Esophagus squamous epithelium (tissue), 5 donors: ENCODE measurements at regions not wholly inside any gene's neighbourhood (a gene's known extent, or its start where the extent isn't known, plus 50 kb on each side); places are given as distances from the start of the nearest gene placed in this dataset.

Experiments used
- DNase-seq: peaks from one replicate; lab custom pipeline; 2025; lab: John Stamatoyannopoulos, UW
- H3K27ac ChIP-seq, 4 donors: fragments of 200-600 bp; sonication (generic); one replicate each; pipeline ENCODE4 v1.5.1; 2016 to 2019; ENCODE audit warnings: mild to moderate bottlenecking in 1 of 4
- H3K27me3 ChIP-seq, 4 donors: fragments of 200-600 bp; sonication (generic); 1 replicate in 3 of 4; 2 replicates in 1 of 4; pipeline versions ENCODE4 v1.5.1 to v1.6.0; 2017 to 2021; ENCODE audit warnings: antibody characterized with exemption in 1 of 4
- H3K36me3 ChIP-seq, 3 donors: fragments of 200-600 bp; sonication (generic); one replicate each; pipeline ENCODE4 v1.5.1; 2016 to 2019
- H3K4me1 ChIP-seq, 3 donors: fragments of 200-600 bp; sonication (generic); one replicate each; pipeline ENCODE4 v1.5.1; 2017 to 2019
- H3K4me3 ChIP-seq, 4 donors: fragments of 200-600 bp; sonication (generic); 1 replicate in 3 of 4; 2 replicates in 1 of 4; pipeline ENCODE4 v1.5.1; 2016 to 2019; ENCODE audit warnings: mild to moderate bottlenecking in 2 of 4, moderate library complexity in 1 of 4
- H3K9me3 ChIP-seq, 3 donors: fragments of 200-600 bp; sonication (generic); one replicate each; pipeline ENCODE4 v1.5.1; 2016 to 2019
- CTCF ChIP-seq, 6 experiments: fragments of 450-650 bp in 4 of 6; fragments of 200-600 bp in 2 of 6; sonication (generic) in 2 of 6; IDR thresholded peaks; one replicate each; pipeline ENCODE4 v1.5.1; 2016 to 2019; ENCODE audit warnings: antibody characterized with exemption in 6 of 6, mild to moderate bottlenecking in 4 of 6, moderate library complexity in 4 of 6
- POLR2A ChIP-seq, 4 donors: fragments of 450-650 bp; IDR thresholded peaks; one replicate each; pipeline ENCODE4 v1.6.1; 2017; ENCODE audit warnings: antibody characterized with exemption in 4 of 4, mild to moderate bottlenecking in 4 of 4, moderate library complexity in 3 of 4
- WGBS, 2 donors: methylation state at CpG; one replicate each; pipeline ENCODE4 v1.1.5; 2018; 5-methylcytosine and 5-hydroxymethylcytosine counted together
- intact Hi-C: fragments of 100-400 bp; cut with DNase I; formaldehyde crosslinking; loops from one replicate; pipeline ENCODE4 v1.15.0; 2022
- donor health status: DM: yes; HTN: yes; CAD: no.

DNA sequence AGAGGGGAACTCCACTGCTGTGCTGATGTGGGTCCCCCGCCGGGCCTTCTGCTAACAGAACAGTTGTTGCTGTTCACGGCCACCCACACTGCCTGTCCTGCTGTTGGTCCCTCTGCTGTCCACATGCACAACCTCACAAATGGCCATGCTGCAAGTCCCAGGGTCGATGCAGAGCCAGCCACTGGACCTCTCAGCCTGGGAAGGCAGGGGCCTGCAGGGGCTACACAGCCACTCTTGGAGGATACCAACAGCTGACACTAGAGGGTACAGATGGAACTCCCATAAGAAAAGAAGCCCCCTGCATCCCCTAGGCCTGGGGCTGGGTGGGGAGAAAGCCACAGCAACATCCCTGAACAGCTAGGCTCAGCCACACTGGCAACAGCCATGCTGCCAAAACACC, 104.4 kb upstream of the IQSEC1 start:
- WGBS, 2 donors = no CpG with 5 or more reads among the region's 4 CpGs
- no peak for DNase-seq
- Histone ChIP-seq H3K27me3 (no peaks in the 10 kb centered on the region), H3K27ac (no peak overlapping the region), H3K9me3 (peaks cover 0 to 29% (median 13%) of the 10 kb centered on the region in 3 donors), H3K36me3 (no peaks in the 10 kb centered on the region), H3K4me1 (no peaks in the 10 kb centered on the region), H3K4me3 (no peak overlapping the region)
- intact Hi-C loops = no loop called here
- TF ChIP-seq POLR2A (IDR thresholded peaks at IDR 0.05) = no peak
- no peak for TF ChIP-seq CTCF (IDR thresholded peaks at IDR 0.05)

GRCh38 chr3:13177236-13177635, 104.0 kb upstream of the IQSEC1 start:
- H3K4me3 ChIP-seq = no peak overlapping the region
- peaks cover 0 to 29% (median 13%) of the 10 kb centered on the region in 3 donors for H3K9me3 ChIP-seq
- H3K27ac ChIP-seq = no peak overlapping the region
- no peak for TF ChIP-seq POLR2A (IDR thresholded peaks at IDR 0.05)
- no peak for TF ChIP-seq CTCF (IDR thresholded peaks at IDR 0.05)
- intact Hi-C loops = no loop called here
- DNase-seq = no peak
- H3K27me3 ChIP-seq = no peaks in the 10 kb centered on the region
- H3K36me3 ChIP-seq = no peaks in the 10 kb centered on the region
- H3K4me1 ChIP-seq = no peaks in the 10 kb centered on the region
- WGBS, 2 donors = 100% methylated on average over 1 of the region's 2 CpGs; no CpG with 5 or more reads in 1 of the 2 donors

GRCh38 chr3:13176445-13176844, 103.2 kb upstream of the IQSEC1 start:
- H3K27ac ChIP-seq = no peak overlapping the region
- H3K27me3 ChIP-seq = no peaks in the 10 kb centered on the region
- H3K4me1 ChIP-seq = no peaks in the 10 kb centered on the region
- intact Hi-C loops = no loop called here
- peaks cover 0 to 29% (median 13%) of the 10 kb centered on the region in 3 donors for H3K9me3 ChIP-seq
- TF ChIP-seq CTCF (IDR thresholded peaks at IDR 0.05) (no peak), POLR2A (IDR thresholded peaks at IDR 0.05) (no peak)
- no peak overlapping the region for H3K4me3 ChIP-seq
- DNase-seq = no peak
- WGBS, 2 donors = 87 to 90% methylated on average over 5 to 9 of the region's 10 CpGs
- no peaks in the 10 kb centered on the region for H3K36me3 ChIP-seq

DNA sequence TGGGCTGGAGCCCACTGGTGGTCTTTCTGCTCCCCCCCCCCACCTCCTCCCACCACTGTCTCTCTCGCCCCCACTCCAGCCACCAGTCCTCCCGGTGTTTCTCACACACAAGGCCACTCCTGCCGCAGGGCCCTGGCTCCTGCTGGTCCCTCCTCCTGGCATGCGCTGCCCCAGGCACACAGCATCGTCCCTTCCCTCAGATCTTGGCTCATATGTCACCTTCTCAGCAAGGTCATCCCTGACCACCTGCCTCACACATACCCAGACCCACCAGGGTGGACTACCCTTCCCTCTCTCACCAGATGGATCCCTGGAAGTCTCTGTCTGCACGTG, 101.5 kb upstream of the IQSEC1 start:
- intact Hi-C loops = no loop called here
- Histone ChIP-seq H3K4me1 (no peaks in the 10 kb centered on the region), H3K4me3 (no peak overlapping the region), H3K27me3 (no peaks in the 10 kb centered on the region), H3K9me3 (peaks cover 0 to 20% (median 11%) of the 10 kb centered on the region in 3 donors), H3K27ac (no peak overlapping the region), H3K36me3 (no peaks in the 10 kb centered on the region)
- DNase-seq = no peak
- WGBS, 2 donors = 75 to 80% methylated on average over 3 to 5 of the region's 6 CpGs
- no peak for TF ChIP-seq CTCF (IDR thresholded peaks at IDR 0.05)
- TF ChIP-seq POLR2A (IDR thresholded peaks at IDR 0.05) = no peak

DNA sequence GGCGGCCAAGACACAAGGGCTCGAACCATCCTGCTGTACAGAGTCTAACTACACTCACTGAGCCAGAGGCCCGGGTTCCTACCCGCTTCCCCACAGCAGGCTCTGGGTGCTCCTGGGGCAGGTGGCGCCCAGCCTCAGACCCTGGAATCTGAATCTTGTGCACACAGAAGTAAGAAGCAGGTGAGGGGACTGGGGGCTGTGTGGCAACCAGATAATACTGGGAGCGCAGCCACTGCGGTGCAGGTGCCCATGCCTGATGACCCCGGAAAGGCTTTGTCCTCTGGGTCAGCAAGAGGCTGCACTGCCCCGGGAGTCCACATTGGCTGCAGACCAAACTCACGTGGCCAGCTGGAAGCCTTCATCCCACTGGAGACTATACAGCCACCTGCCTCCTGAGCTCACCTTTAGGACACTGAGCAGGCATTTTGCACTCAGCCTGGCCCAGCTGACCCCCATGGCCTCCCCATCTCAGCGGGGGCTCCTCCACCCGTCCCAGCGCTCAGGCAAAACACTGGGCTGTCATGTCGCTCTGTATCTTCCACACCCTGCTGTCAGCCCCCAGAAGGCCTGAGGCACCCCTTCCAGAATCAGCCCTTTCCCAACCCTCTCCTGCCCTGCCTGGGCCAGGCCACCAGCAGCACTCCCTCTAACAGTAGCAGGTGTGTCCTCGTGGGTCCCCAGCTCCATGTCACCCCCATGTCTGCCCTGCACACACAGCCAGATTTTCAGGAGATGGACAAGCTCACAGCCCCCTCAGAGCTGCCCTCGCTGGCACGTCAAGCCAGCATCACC, 101.0 kb upstream of the IQSEC1 start:
- Histone ChIP-seq H3K36me3 (no peaks in the 10 kb centered on the region), H3K4me3 (no peak overlapping the region), H3K9me3 (peaks cover 0 to 14% (median 5%) of the 10 kb centered on the region in 3 donors), H3K27me3 (no peaks in the 10 kb centered on the region), H3K4me1 (no peaks in the 10 kb centered on the region), H3K27ac (no peak overlapping the region)
- TF ChIP-seq CTCF (IDR thresholded peaks at IDR 0.05) (no peak), POLR2A (IDR thresholded peaks at IDR 0.05) (no peak)
- DNase-seq = no peak
- WGBS, 2 donors = 76 to 80% methylated on average over 6 to 8 of the region's 17 CpGs
- intact Hi-C loops = no loop called here
